ENCODE measurements at regions not wholly inside any gene's neighbourhood (a gene's known extent, or its start where the extent isn't known, plus 50 kb on each side); places are given as distances from the start of the nearest gene placed in this dataset.
"Not testable (repeated sequence)": the region's sequence is repeated elsewhere in the genome, so short reads cannot be mapped to it uniquely, and the experiment has no call there.

DNA sequence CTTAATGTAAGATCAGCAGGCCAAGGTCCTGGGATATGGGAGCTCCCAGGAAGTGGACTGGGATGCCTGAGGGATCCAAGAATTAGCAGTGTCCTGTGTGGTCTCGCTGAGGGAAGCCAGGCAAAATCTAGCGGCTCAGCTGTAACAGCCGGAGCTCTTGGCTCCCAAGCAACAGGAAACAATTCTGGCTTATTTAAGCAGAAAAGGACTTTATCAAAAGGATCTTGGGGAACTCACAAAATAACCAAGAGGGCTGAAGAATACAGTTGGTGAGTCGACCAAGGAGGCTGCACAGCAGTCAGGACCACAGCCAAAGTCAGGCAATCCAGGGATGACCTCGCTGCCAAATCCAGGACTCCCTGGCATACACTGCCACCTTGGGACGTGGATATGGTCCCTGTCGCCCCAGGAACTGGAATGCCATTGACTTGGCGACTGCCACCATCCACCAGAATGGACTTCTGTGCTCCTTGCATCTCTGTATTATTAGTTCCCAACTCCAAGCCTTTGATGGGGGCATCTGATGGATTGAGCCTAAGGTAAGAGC is 165.3 kb upstream of the BCOR start:
- H3K27ac ChIP-seq, result no peak overlapping the region
- no peak for DNase-seq (ENCODE audit: low read depth, low spot score)

DNA sequence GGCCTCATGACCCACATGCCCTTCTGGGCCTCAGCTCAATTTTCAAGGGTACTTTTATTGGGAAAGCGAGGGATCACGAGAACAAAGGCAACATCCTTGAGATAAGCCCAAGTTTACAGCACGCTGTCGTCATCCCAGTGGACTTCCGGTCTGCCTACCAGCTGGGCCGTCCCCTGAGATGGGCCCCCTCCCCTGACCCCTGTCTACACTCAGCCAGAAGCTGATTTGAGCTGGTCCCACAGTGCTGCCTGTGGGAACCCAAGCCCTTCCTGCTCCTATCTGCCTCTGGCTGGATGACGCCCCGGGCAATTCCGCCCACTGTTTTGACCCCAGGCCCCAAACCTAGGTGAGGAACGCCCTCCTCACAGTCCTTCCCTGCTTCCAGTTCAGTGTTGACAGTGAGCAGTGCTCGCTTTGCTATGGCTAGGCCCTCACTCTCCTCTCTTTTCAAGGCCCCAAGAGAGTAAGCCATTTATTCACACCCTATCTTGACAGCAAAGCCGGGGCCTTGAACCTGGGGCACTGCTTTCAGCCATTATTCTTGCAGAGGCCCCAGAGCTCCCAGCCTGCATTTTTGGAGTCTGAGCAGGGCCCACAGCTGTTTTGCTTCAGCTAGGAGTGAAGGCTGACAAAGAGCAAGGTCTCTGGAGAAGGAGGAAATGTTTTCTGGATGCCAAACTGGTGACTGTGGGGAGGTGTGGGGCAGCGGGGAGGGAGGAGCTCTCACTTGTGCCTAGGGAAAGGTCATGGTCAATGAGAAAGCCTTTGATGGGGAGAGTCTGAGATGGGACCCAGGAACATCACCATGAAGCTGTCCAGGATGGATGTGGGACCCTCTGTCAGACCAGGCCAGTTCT is 164.6 kb upstream of the BCOR start:
- DNase-seq (ENCODE audit: low read depth, low spot score), result no peak

DNA sequence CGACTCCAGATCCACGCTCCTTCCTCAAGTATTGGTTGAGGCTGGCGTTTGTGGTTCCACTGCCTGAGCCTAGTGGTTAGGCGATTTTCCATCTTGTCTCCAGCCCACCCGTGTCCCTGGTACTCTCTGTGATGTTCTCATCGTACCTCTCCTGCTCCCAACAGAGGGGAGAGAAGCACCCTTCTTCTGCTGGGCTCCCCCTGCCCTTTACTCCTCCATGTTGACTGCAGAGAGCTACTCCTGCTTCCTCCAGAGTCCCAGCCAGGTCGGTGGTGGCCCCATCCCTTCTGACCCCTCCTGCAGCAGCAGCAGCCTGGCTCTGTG is 164.0 kb upstream of the BCOR start:
- no peak overlapping the region for H3K27ac ChIP-seq
- DNase-seq (ENCODE audit: low read depth, low spot score), result no peak

More for the DNA sequence above, 164.6 kb upstream of the BCOR start:
- H3K27ac ChIP-seq, result peak overlapping the region; percentile 42

- DNase-seq (ENCODE audit: low read depth, low spot score), result no peak
- no peak overlapping the region for H3K27ac ChIP-seq
These were observed 162.5 kb upstream of the BCOR start for GRCh38 chrX:40260146-40260747.

- no peak for DNase-seq (ENCODE audit: low read depth, low spot score)
- H3K27ac ChIP-seq, result no peak overlapping the region
These were observed 161.2 kb upstream of the BCOR start for GRCh38 chrX:40258909-40259308.

DNA sequence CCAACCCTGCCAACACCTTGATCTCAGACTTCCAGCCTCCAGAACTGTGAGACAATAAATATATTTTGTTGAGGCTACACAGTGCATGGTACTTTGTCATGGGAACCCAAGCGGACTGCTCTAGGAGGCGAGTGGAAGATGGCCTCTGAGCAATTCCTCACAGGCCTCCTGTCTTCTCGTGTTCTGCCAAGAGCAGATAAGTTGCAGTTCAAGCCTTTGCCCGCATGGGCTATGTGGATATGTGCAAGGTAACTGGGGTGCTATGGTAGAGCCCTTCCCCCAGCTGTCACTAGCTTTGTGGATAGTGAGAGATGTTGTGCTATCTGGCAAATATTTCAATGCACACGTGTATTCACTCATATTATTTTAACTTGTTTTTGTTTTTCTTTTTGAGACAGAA is 156.0 kb upstream of the BCOR start:
- no peak for DNase-seq (ENCODE audit: low read depth, low spot score)
- no peak overlapping the region for H3K27ac ChIP-seq

GRCh38 chrX:40249582-40249981 is 151.8 kb upstream of the BCOR start:
- no peak for DNase-seq (ENCODE audit: low read depth, low spot score)
- H3K27ac ChIP-seq, result no peak overlapping the region

DNA sequence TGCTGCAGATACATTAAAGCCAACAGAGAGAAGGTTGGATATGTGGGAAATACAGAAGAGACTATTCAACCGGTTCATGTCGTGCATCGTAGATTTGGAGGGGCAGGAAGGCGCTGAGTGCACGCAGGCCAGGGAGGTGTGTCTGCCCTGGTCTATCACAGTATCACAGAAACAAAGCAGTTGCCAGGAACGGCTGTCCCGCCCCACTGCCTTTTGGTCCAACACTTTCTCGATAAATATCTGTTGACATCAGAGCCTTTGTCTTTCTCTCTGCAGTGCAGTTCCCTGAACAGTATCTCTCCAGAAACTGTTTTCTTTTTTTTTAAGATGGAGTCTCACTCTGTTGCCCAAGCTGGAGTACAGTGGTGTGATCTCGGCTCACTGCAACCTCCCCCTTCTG is 151.1 kb upstream of the BCOR start:
- H3K27ac ChIP-seq, result no peak overlapping the region
- DNase-seq (ENCODE audit: low read depth, low spot score), result no peak

DNA sequence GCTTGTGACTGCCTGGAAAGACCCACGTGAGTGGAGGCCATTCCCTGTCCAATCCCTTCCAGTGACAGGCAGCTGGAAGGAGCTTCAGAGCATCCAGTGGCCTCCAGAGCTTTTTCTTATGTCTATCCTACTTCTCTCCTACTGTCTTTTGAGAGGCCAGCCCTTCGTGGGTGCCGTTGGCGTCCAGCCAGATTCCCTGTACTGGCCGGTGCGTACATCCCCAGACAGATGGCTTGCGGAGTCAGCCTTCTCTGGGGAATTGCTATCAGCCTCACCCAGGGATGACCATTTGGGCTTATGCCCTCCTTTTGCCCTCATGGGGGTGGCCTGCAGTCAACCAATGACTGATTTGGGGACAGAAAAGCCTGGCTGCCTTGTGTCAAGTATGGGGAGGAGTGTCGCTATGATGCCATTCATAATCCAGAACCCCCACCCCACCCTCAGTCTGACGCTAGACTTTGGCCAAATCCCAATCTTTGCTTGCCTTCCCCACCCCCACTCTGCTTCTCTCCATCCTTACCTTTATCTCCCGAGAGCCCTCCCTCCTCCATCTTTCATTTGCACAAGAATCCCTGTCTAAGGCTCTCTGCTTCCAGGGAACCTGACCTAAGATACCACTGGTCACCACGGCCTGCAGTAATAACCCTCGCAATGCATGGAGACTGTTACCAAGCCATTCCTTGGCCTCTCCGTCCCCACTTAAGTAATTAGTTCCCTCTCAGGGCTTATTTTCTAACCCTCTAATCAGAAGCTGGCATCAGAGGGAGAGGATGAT is 150.3 kb upstream of the BCOR start:
- H3K27ac ChIP-seq, result no peak overlapping the region
- no peak for DNase-seq (ENCODE audit: low read depth, low spot score)

GRCh38 chrX:40247382-40247781 is 149.6 kb upstream of the BCOR start:
- no peak for DNase-seq (ENCODE audit: low read depth, low spot score)
- no peak overlapping the region for H3K27ac ChIP-seq

- H3K27ac ChIP-seq, result no peak overlapping the region
- no peak for DNase-seq (ENCODE audit: low read depth, low spot score)
These were observed 147.8 kb upstream of the BCOR start for GRCh38 chrX:40245488-40246071.

- H3K27ac ChIP-seq, result no peak overlapping the region
- DNase-seq (ENCODE audit: low read depth, low spot score), result no peak
These were observed 147.2 kb upstream of the BCOR start for GRCh38 chrX:40244980-40245379.

DNA sequence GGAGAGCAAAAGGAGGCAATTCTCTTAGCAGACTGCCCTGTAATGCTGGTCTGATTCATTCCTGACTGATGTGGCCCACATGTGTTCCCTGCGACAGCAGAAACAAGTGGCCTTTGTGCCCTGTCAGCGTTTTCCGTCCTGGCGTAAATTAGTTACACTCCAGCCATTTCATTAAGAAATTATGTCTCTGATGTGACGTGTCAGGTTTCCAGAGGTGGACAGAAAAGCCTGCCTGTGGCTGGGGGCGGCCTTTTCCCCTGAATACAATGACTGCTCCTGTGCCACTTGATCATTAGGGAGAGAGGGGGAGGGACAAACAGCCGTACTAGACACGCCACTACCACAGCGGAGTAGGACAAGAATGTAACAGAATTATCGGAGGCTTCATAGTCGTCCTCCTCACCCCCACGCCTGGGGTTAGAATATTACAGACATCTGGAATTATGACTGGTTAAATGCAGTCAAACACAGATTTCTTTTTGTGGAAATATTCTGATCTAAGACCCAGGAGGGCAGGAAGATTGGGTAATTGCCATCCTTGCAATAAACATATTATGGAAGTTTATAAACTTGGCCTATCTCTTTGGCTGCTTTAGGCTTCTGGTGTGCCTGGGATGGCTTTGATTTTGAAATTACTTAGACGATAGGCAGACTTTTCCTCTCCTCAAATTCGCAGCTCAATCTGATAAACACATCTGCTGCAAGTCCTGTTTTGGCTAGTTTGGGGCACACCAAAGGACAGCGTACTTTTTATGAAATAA is 146.2 kb upstream of the BCOR start:
- no peak overlapping the region for H3K27ac ChIP-seq
- no peak for DNase-seq (ENCODE audit: low read depth, low spot score)

DNA sequence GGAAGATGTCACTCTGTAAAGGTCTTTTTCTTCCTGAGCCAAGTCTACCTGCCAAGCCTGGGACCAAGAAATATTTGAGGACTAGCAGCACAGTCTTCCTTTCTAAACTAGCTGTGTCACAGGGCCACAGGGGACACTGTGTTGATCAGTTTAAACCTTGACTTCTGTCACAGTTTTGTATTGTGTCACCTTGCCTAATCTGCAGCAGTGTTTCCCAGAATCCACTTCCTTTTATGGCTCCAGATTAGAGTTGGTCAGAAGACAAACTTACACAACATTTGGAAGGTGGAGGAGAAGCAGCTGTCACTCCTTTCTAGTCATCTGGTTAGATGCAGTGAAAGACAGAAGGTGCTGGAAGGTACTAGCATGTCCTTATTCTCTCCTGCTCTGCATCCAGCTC is 143.1 kb upstream of the BCOR start:
- DNase-seq (ENCODE audit: low read depth, low spot score), result no peak
- H3K27ac ChIP-seq, result no peak overlapping the region

DNA sequence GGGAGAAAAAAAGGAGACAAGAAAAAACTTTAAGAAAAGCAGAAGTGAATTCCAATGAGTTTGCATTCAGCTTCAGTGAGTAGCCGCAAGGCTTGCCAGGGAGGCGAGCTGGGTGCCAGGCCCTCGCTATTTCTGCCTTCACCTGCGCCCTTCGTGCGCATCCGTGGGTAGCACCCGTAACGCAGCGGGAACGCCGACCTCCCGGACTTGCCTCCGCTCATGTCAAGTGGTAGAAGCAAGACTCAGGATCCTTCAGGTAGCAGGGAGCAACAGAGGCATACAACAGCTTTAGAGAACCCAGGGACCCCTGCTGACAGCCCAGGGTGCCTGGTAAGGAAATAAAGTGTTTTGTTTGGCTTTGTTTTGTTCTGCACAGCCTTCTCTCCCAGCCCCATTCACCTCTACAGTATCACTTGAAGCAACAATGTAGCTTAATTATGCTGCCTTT is 140.0 kb upstream of the BCOR start:
- H3K27ac ChIP-seq, result no peak overlapping the region
- DNase-seq (ENCODE audit: low read depth, low spot score), result no peak

DNA sequence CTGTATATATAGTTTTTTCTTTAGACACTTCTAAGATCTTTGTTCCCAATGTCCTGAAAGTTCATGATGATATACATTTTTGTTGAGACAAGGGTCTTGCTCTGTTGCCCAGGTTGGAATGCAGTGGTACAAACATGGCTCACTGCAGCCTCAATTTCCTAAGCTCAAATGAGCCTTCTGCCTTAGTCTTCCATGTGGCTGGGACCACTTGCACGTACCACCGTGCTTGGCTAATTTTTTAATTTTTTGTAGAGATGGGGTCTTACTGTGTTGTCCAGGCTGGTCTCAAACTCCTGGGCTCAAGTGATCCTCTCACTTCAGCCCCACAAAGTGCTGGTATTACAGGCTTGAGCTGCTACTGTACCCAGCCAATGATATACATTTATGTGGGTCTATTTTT is 132.9 kb upstream of the BCOR start:
- DNase-seq (ENCODE audit: low read depth, low spot score), result no peak
- no peak overlapping the region for H3K27ac ChIP-seq

GRCh38 chrX:40227125-40227524 is 129.4 kb upstream of the BCOR start:
- H3K27ac ChIP-seq, result no peak overlapping the region
- DNase-seq (ENCODE audit: low read depth, low spot score), result no peak

DNA sequence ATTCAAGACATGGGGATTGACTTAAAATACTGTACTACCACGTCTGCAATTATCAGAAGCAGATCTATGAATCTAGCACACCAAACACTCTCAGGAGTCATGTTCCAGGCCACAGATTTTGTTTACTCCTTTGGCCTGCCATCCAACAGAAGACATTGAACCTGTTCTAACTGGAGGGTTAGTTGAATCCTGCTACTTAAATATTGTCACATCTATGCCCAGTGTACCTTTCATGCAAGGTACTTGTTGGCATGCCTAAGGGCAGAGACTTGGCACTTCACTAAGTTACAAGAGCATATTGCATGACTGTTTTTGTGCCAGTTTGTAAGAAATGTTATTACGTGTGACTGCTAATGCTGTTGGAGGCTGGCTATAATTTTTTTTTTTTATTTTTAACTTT is 126.9 kb upstream of the BCOR start:
- no peak overlapping the region for H3K27ac ChIP-seq
- no peak for DNase-seq (ENCODE audit: low read depth, low spot score)

DNA sequence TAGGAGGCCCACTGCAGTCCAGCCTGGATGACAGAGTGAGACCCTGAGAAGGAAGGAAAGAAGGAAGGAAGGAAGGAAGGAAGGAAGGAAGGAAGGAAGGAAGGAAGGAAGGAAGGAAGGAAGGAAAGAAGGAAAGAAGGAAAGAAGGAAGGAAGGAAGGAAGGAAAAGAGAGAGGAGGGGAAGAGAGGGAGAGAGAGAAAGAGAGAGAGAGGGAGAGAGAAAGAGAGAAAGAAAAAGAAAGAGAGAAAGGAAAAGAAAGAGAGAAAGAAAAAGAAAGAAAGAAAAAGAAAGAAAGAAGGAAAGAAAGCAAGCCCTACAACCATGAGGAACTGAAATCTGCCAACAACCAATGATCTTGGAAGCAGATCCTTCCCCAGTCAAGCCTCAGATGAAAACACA is 124.9 kb upstream of the BCOR start:
- H3K27ac ChIP-seq; DNase-seq (ENCODE audit: low read depth, low spot score): not testable (repeated sequence)

DNA sequence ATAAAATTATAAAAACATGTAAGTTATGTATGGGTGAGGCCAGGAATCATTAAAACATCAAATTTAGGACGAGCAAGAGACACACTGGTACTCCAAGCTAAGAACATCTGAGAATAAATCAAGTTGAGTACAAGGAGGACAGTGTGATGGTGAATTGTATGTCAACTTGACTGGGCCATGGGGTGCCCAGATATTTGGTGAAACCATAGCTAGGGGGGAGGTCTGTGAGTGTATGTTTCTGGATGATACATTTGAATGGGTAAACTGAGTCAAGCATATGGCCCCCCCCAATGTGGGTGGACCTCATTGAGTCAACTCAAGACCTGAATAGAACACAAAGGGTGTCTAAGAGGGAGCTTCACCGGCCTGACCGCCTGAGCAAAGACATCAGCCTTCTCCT is 115.3 kb upstream of the BCOR start:
- no peak for DNase-seq (ENCODE audit: low read depth, low spot score)
- H3K27ac ChIP-seq, result no peak overlapping the region
